Adrenal gland (tissue), 9 donors: ENCODE measurements at regions not wholly inside any gene's neighbourhood (a gene's known extent, or its start where the extent isn't known, plus 50 kb on each side); places are given as distances from the start of the nearest gene placed in this dataset.

Source experiments
- DNase-seq, 7 donors: peaks; one replicate each; pipeline ENCODE4 v3.0.0-alpha.2; 2019 to 2020
- H3K27ac ChIP-seq, 5 donors: fragments of 200-600 bp; sonication (generic) in 4 of 5; 1 replicate in 3 of 5; 2 replicates in 2 of 5; pipeline versions ENCODE4 v1.5.1 to v1.8.0; 2016 to 2020; ENCODE audit warnings: mild to moderate bottlenecking in 1 of 5
- H3K27me3 ChIP-seq: fragments of 200-600 bp; 2 replicates; pipeline ENCODE4 v1.8.0; 2021
- H3K36me3 ChIP-seq, 2 donors: fragments of 200-600 bp; replicated peaks in 1 of 2; 1 replicate in 1 of 2; 2 replicates in 1 of 2; pipeline versions ENCODE4 v1.5.1 to v1.8.0; 2018 to 2022
- H3K4me1 ChIP-seq, 2 donors: fragments of 200-600 bp; replicated peaks in 1 of 2; 1 replicate in 1 of 2; 2 replicates in 1 of 2; pipeline versions ENCODE4 v1.5.1 to v1.8.0; 2018 to 2021
- H3K4me3 ChIP-seq, 4 donors: fragments of 200-600 bp; sonication (generic) in 3 of 4; one replicate each; pipeline ENCODE4 v1.5.1; 2016 to 2018
- H3K9me3 ChIP-seq, 3 donors: fragments of 200-600 bp; sonication (generic) in 1 of 3; replicated peaks in 1 of 3; 1 replicate in 2 of 3; 2 replicates in 1 of 3; pipeline versions ENCODE4 v1.5.1 to v1.8.0; 2016 to 2021
- CTCF ChIP-seq, 6 experiments: fragments of 450-650 bp in 4 of 6; fragments of 200-600 bp in 2 of 6; sonication (generic) in 1 of 6; IDR thresholded peaks; 1 replicate in 5 of 6; 2 replicates in 1 of 6; pipeline versions ENCODE4 v1.5.1 to v1.8.0; 2016 to 2021; ENCODE audit warnings: antibody characterized with exemption in 6 of 6, mild to moderate bottlenecking in 2 of 6, moderate library complexity in 1 of 6
- POLR2A ChIP-seq, 2 donors: fragments of 450-650 bp; IDR thresholded peaks; one replicate each; pipeline ENCODE4 v1.6.1; 2017; ENCODE audit warnings: antibody characterized with exemption in 2 of 2, mild to moderate bottlenecking in 2 of 2, moderate library complexity in 1 of 2
- WGBS, 4 donors: extraction: QIAGEN DNeasy Blood & Tissue Kit in 2 of 4; methylation state at CpG; one replicate each; pipeline versions ENCODE4 v1.1.5 to v1.1.7; 2013 to 2017; 5-methylcytosine and 5-hydroxymethylcytosine counted together
- intact Hi-C, 2 donors: fragments of 100-400 bp; cut with DNase I; formaldehyde crosslinking; loops; one replicate each; pipeline versions ENCODE4 v1.14.1 to v1.15.0; 2022 to 2023
- donor health status: healthy with polysubstance abuse.
- donor health status: Bipolar disorder and iron deficiency.
- donor health status: DM: yes; HTN: yes; CAD: no.
- donor health status: DM: no; HTN: no; CAD: no.
- donor health status: DM: no; HTN: no; CAD: no.

GRCh38 chr2:239502430-239503186 lies 101.8 kb upstream of the HDAC4 start:
- no peak for DNase-seq
- TF ChIP-seq CTCF (IDR thresholded peaks at IDR 0.05) (no peak), POLR2A (IDR thresholded peaks at IDR 0.05) (no peak)
- Histone ChIP-seq H3K4me1 (no peaks in the 10 kb centered on the region), H3K4me3 (no peak overlapping the region), H3K36me3 (no peaks in the 10 kb centered on the region), H3K27me3 (no peaks in the 10 kb centered on the region), H3K27ac (no peak overlapping the region), H3K9me3 (no peaks in the 10 kb centered on the region)
- 84 to 85% (median 84%) methylated on average over 15 to 19 of the region's 19 CpGs for WGBS, 4 donors
- intact Hi-C loops = no loop called here

GRCh38 chr2:239500574-239501550 lies 100.0 kb upstream of the HDAC4 start:
- Histone ChIP-seq H3K9me3 (no peaks in the 10 kb centered on the region), H3K27ac (peak overlapping the region in 1 of 5 donors; percentile 15), H3K27me3 (no peaks in the 10 kb centered on the region), H3K4me1 (no peaks in the 10 kb centered on the region), H3K36me3 (no peaks in the 10 kb centered on the region), H3K4me3 (no peak overlapping the region)
- 70 to 80% (median 73%) methylated on average over 18 to 22 of the region's 22 CpGs for WGBS, 4 donors
- no peak for TF ChIP-seq POLR2A (IDR thresholded peaks at IDR 0.05)
- no peak for TF ChIP-seq CTCF (IDR thresholded peaks at IDR 0.05)
- DNase-seq = peak in 2 of 7 donors; percentile 23 to 25
- intact Hi-C loops = no loop called here

- Histone ChIP-seq H3K4me3 (no peak overlapping the region), H3K27me3 (no peaks in the 10 kb centered on the region), H3K4me1 (no peaks in the 10 kb centered on the region), H3K9me3 (no peaks in the 10 kb centered on the region), H3K27ac (no peak overlapping the region), H3K36me3 (no peaks in the 10 kb centered on the region)
- TF ChIP-seq CTCF (IDR thresholded peaks at IDR 0.05) (no peak), POLR2A (IDR thresholded peaks at IDR 0.05) (no peak)
- 58 to 65% (median 61%) methylated on average over 9 to 13 of the region's 13 CpGs for WGBS, 4 donors
- intact Hi-C loops = no loop called here
- DNase-seq = no peak
Measured at GRCh38 chr2:239499726-239500573, 99.1 kb upstream of the HDAC4 start.
